Activated CD4-positive, alpha-beta T cell treated with anti-CD3 and anti-CD28 coated beads, Interleukin-2, Interleukin-6, amounts not matched to agents 100 ng/mL and 50 ng/mL, durations not matched to agents 16 hours and 8 hours (primary cell): ENCODE measurements at regions not wholly inside any gene's neighbourhood (a gene's known extent, or its start where the extent isn't known, plus 50 kb on each side); places are given as distances from the start of the nearest gene placed in this dataset.

Source experiments
- DNase-seq: peaks from one replicate; pipeline ENCODE4 v3.0.0-alpha.2; 2020

GRCh38 chr13:36553491-36553890, 120.3 kb upstream of the SERTM1 start:
- no peak for DNase-seq

- DNase-seq, result no peak
Observed at GRCh38 chr13:36555151-36555986, 118.5 kb upstream of the SERTM1 start.

- no peak for DNase-seq
Observed at GRCh38 chr13:36559375-36559774, 114.4 kb upstream of the SERTM1 start.

GRCh38 chr13:36567485-36567884, 106.3 kb upstream of the SERTM1 start:
- no peak for DNase-seq

GRCh38 chr13:36570489-36570888, 103.3 kb upstream of the SERTM1 start:
- no peak for DNase-seq

- no peak for DNase-seq
Observed at GRCh38 chr13:36571444-36571843, 102.4 kb upstream of the SERTM1 start.

- DNase-seq, result no peak
Observed at GRCh38 chr13:36582977-36583376, 90.8 kb upstream of the SERTM1 start.

- DNase-seq, result no peak
Observed at GRCh38 chr13:36599641-36600040, 74.2 kb upstream of the SERTM1 start.

GRCh38 chr13:36601186-36601585, 72.6 kb upstream of the SERTM1 start:
- no peak for DNase-seq

GRCh38 chr13:36606060-36606459, 67.8 kb upstream of the SERTM1 start:
- no peak for DNase-seq

GRCh38 chr13:36608474-36608873, 65.3 kb upstream of the SERTM1 start:
- DNase-seq, result no peak

GRCh38 chr13:36612230-36612629, 61.6 kb upstream of the SERTM1 start:
- no peak for DNase-seq

GRCh38 chr13:36616706-36617105, 57.1 kb upstream of the SERTM1 start:
- no peak for DNase-seq

GRCh38 chr13:36619535-36619934, 54.3 kb upstream of the SERTM1 start:
- no peak for DNase-seq
